PFSK-1 (cell line): ENCODE measurements at regions not wholly inside any gene's neighbourhood (a gene's known extent, or its start where the extent isn't known, plus 50 kb on each side); places are given as distances from the start of the nearest gene placed in this dataset.

ENCODE experiments used
- FOXP2 ChIP-seq: optimal IDR thresholded peaks from 2 replicates; pipeline ENCODE3; 2011; ENCODE audit warnings: borderline replicate concordance, control low read depth, inconsistent platforms; ENCODE audit not compliant: insufficient read depth; ENCODE audit errors: extremely low read length, extremely low read depth
- POLR2AphosphoS5 ChIP-seq: IDR thresholded peaks from 2 replicates; pipeline ENCODE4 v1.6.1; 2012; ENCODE audit warnings: low read depth, mild to moderate bottlenecking, control low read depth, low read length, moderate library complexity
- REST ChIP-seq, 2 experiments: IDR thresholded peaks; 2 replicates each; pipeline versions ENCODE4 v1.6.1 to v1.8.0; 2011 to 2012; ENCODE audit warnings: low read depth in 2 of 2, low read length in 2 of 2, control low read depth in 1 of 2, inconsistent platforms in 1 of 2, mild to moderate bottlenecking in 1 of 2, moderate library complexity in 1 of 2; ENCODE audit not compliant: insufficient read depth in 1 of 2
- SIN3A ChIP-seq: IDR thresholded peaks from 2 replicates; pipeline ENCODE4 v1.6.1; 2012; ENCODE audit warnings: mild to moderate bottlenecking, low read length, moderate library complexity, borderline replicate concordance; ENCODE audit not compliant: insufficient read depth
- TAF1 ChIP-seq: IDR thresholded peaks from 2 replicates; pipeline ENCODE4 v1.6.1; 2012; ENCODE audit warnings: low read length, control low read depth, borderline replicate concordance; ENCODE audit not compliant: insufficient read depth

GRCh38 chr2:220821683-220822082 is 750.4 kb downstream of the EPHA4 start:
- TF ChIP-seq SIN3A (no peak), FOXP2 (no peak), TAF1 (no peak), REST (IDR thresholded peaks at IDR 0.05; ENCODE audit: insufficient read depth in 1 of 2, low read depth in 2 of 2, low read length in 2 of 2) (no peak), POLR2AphosphoS5 (no peak)

- no peak for TF ChIP-seq REST (IDR thresholded peaks at IDR 0.05; ENCODE audit: insufficient read depth in 1 of 2, low read depth in 2 of 2, low read length in 2 of 2)
- no peak for TF ChIP-seq FOXP2
- no peak for TF ChIP-seq TAF1
- TF ChIP-seq SIN3A: no peak
- TF ChIP-seq POLR2AphosphoS5: no peak
Observed at GRCh38 chr2:220833446-220833845, 738.7 kb downstream of the EPHA4 start.

GRCh38 chr2:220835583-220835982 is 736.5 kb downstream of the EPHA4 start:
- TF ChIP-seq SIN3A (no peak), FOXP2 (no peak), TAF1 (no peak), REST (IDR thresholded peaks at IDR 0.05; ENCODE audit: insufficient read depth in 1 of 2, low read depth in 2 of 2, low read length in 2 of 2) (no peak), POLR2AphosphoS5 (no peak)

GRCh38 chr2:220837226-220837625 is 734.9 kb downstream of the EPHA4 start:
- TF ChIP-seq TAF1 (no peak), FOXP2 (no peak), REST (IDR thresholded peaks at IDR 0.05; ENCODE audit: insufficient read depth in 1 of 2, low read depth in 2 of 2, low read length in 2 of 2) (no peak), SIN3A (no peak), POLR2AphosphoS5 (no peak)

GRCh38 chr2:220842901-220843665 is 729.0 kb downstream of the EPHA4 start:
- TF ChIP-seq FOXP2 (no peak), POLR2AphosphoS5 (no peak), REST (IDR thresholded peaks at IDR 0.05; ENCODE audit: insufficient read depth in 1 of 2, low read depth in 2 of 2, low read length in 2 of 2) (no peak), TAF1 (no peak), SIN3A (no peak)
